ENCODE measurements at regions not wholly inside any gene's neighbourhood (a gene's known extent, or its start where the extent isn't known, plus 50 kb on each side); places are given as distances from the start of the nearest gene placed in this dataset.

DNA sequence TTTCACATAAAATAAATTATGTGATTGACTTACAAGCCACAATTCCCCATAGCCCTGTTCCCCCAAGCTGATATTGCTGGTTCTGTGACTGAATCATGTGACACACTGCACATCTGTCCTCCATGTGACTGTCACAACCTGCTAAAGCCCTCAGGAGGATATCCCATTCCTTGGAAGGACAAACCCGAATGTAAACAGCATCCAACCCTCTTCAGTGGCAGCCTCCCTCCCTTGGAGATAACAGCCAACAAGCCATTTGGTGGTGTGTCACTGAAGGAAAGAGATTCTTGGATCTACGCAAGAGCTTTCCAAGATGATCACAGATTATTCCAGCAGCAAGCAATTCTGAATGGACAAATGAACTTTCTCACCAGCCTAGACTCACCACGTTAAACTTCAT is 153.9 kb upstream of the TIAM1 start:
- DNase-seq: no peak

DNA sequence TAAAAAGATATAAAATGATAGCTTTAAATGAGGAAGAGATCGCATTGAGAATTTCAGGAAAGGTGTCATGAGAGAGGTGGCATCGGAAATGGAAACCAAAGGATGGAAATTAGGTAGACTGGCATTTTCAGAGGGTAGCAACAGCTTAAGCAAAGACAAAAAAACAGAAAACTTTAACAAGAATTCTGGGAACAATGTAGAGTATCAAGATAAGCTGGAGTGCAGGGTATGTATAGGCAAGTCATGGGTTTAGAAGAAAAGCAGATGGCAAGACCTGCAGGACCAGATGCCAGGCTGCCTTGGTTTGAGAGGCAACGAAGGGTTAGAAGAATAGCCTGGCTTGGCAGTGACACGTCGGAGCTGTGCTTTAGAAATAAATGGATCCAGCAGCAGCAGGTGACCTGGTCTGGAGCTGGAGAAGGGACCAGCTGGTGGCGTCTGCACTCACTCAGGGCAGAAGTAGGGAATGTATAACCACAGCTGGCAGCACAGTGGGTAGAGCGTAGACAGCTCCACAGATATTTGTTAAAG is 149.4 kb upstream of the TIAM1 start:
- DNase-seq: no peak

DNA sequence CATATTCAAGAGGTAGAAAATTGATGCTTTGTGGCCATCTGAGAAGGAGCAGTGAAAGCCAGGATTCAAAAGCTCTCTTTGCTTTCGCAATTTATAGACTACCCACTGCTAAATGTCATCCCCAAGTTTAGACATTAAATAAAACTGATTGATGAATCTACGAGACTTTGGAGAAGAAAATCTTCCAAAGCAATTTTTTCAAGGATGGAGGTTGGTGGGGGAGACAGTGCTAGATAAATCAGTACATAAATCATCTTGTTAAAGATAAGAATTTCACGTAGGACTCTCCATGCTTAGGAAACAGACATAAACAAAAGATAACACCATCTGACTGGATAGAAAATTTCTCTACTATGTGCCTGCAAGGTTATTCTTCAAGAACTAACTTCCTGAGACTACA is 147.6 kb upstream of the TIAM1 start:
- no peak for DNase-seq

DNA sequence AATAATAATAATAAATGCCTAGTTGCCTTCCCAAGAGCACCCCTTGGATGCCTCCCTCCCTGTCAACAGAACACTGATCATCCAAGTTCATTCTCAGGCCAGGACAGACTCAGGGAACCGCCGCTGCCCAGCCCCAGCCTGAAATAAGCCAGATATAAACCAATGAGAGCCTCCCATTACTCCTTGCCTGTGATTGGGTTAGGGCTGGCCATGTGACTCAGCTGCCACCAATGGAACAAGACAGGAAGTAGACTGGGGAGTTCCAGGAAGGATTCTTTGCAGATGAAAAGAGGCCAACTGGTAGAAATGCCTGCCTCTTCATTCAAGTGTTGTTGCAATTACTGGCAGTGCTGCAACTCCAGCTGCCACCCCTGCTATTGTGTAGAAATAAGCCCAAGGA is 146.4 kb upstream of the TIAM1 start:
- DNase-seq: no peak

DNA sequence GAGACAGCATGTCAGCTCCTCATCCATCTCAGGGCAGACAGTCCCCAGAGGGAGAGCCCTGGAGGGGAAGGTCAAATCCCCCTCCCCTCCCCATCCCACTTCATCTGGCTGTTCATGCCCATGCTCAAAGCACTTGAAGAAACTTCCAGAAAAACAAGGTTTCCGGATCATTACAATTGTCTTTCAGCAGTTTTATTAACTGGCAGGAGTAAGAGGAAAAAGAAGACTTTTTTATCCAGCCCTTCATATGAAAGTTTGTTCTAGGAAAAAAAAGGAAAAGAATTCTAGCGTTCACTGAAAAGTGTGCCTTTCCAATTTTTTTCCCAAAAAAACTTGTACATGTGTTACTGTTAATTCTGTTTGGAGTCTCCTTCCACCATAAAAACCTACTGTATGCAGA is 145.7 kb upstream of the TIAM1 start:
- DNase-seq: no peak

DNA sequence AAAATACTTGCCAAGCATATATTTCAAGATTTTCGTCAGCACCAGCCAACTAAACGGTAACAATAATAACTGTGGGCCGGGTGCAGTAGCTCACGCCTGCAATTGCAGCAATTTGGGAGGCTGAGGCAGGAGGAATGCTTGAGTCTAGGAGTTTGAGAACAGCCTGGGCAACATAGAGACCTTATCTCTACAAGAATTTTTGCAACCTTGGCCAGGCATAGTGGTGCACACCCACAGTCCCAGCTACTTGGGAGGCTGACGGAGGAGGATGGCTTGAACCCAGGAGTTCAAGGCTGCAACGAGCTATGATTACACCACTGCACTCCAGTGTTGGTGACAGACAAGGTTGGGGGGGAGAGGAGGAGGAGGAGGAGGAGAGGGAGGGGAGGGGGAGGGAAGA is 145.0 kb upstream of the TIAM1 start:
- DNase-seq: no peak

DNA sequence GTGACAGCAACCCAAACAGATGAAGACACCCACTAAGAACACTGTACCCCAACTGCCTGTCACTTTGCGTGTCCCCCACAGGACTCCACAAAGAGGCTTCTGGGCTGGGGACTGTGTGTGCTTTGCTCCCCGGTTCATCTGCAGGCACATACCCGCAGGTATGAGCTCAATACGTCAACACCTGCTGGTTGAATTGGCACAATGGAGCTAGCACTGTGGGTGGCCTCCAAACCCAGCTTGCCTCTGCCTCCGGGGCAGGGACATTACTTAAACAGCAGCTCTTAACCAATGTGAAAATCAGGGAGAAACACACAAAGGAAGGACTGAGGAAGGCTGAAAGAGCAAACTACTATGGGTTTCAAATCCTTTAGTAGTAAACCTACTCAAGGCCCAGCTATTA is 140.2 kb upstream of the TIAM1 start:
- no peak for DNase-seq

DNA sequence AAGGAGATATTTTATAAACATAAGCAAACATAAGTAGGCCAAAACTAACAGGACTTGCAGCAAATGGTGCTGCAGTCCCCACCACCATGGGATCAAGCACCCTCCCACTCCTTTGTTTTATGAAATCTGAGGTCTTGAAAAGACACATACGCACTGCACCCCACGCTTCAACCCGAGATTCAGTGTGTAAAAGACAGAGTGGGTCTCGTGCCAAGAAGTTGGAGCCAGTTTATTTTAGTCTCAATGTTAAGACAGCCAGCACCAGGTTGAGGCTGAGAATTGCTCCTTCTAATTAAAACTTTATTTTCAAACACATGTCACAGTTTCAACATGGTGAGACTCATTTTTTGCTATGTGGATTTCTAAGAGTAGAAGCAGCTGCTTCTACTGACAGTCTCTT is 139.1 kb upstream of the TIAM1 start:
- no peak for DNase-seq

DNA sequence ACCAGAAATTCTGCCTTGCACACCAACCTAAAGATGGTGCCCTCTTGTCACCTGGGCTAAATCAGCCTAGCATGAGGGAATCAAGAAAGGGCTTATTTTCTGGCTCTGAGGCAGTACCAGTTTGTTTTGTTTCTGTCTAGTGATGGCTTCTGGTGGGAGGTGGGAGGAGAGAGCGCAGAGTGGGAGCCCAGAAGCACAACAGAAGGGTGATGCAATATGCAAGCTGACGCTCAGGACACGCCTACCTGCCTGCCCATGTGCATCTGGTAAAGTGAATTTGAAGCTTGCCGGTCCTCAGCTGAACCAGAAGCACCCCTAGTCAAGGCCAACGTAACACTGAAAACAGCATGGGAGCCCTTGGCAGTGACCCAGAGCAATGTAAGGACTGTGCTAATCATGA is 138.4 kb upstream of the TIAM1 start:
- no peak for DNase-seq

DNA sequence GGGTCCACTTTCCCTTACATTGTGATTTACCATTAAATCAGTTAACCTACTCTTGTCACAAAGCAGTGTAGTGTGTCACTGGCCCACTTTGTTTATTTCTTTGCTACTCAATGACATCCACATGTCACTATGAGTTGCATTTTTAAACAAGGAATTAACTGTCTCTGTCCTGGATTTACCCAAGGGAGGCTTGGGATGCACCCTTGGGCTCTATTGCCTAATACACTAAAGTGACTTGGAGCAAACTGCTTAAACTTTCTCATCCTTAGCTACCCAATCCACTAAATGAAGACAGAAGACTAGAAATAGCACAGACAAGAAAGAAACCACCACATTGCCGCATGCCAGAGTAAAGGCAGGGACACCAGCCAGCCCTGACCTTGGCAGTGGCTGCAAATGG is 136.2 kb upstream of the TIAM1 start:
- DNase-seq: no peak

DNA sequence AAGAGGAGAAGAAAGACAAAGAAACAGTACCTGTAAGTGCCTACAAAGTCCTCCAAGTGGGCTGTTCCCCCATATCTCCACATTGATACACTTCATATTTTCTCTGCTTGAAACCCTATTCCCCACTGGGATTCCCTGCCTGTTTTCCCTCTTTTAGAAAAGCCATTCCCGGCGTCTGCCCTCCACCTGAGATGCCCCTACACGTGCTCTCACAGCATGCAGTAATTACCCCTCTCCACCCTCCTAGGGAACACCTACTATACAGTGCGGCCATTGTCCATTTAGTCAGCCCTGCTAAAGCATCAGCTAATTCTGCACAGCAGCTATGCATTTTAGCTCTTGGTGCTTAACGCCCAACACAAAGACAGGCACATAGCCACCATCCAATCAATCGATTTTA is 135.7 kb upstream of the TIAM1 start:
- no peak for DNase-seq

DNA sequence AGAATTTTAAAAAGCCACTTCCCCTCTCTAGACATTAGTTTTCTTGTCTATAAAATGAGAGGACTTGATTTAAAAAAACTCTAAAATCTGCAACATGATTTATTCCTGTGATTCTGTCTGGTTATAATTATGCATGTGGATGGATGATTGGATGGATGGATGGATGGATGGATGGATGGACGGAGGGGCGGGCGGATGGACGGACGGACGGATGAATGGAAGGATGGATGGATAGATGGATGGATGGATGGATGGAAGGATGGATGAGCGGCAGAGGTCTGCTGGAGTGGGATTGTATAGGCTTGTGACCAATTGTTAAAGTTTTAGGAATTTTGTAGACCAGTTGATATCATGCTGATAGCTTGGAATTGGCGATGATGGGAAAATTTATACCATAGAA is 135.2 kb upstream of the TIAM1 start:
- DNase-seq: no peak

DNA sequence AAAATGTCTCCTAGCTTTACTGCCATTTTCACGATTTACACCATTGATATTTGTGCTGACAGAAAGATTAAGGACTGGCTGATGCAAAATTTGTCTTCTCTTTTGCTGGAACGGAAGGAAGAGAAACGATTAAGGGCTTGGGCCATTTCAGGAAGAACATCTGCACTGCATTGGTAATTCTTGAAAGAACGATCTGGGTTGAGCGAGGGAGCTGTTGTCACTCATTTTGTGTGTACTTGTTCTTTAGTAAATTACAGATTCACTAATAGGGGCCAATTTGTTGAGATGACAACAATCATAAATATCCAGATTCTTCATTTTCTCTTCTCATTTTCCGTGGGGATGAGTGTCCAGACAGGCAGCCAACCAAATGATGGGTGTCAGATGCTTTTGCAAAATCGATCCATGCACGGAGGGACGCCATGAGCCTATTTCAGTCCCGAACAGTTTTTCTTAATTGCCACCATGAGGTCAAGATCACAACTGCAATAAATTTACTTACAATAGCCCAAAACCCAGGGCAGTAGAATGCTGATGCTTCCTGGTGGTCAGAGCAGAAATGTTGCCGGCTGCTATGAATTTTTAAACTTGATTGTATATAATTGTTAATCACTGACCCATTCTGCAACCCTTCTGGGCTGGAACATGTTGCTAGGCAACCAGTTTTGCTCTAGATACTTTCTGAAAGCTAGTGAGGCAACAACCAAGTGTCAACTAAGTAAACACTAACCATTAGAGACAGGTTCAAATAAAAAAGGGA is 132.4 kb upstream of the TIAM1 start:
- DNase-seq: no peak

DNA sequence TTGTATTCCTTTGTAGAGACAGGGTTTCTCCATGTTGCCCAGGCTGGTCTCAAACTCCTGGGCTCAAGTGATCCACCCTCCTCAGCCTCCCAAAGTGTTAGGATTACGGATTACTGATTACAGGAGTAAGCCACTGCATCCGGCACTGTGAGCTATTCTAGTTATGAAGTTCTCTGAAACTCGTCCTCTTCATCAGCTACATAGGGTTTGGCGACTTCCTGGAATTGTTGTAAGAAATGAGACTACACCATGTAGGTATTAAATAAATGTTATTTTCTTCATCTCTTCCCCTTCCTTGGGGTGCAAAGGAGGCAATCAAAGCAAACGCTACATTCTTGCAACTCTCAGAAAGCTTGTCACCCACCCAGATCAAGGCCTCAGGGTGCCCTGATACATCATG is 131.2 kb upstream of the TIAM1 start:
- DNase-seq: no peak

DNA sequence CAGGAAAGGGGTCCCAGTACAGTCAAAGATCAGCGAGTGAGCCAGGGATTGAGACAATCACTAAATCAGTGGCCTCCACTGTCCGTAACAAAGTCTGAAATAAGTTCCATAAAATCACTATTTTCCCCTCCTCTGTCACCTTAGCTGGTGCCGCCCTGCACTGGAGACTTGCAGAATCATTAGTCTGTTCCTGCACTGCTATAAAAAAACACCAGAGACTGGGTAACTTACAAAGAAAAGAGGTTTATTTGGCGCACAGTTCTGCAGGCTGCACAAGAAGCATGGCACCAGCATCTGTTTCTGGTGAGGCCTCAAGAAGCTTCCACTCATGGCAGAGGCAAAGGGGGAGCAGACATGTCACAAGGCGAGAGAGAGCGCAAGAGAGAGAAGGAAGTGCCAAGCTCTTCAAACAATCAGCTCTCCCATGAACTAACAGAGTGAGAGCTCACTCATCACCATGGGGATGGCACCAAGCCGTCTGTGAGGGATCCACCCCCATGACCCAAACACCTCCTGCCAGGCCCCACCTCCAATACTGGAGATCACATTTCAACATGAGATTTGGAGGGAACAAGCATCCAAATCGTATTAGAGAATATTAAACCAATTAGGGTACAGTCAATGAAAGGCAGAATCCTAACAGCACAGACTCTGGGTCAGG is 129.8 kb upstream of the TIAM1 start:
- DNase-seq: no peak

DNA sequence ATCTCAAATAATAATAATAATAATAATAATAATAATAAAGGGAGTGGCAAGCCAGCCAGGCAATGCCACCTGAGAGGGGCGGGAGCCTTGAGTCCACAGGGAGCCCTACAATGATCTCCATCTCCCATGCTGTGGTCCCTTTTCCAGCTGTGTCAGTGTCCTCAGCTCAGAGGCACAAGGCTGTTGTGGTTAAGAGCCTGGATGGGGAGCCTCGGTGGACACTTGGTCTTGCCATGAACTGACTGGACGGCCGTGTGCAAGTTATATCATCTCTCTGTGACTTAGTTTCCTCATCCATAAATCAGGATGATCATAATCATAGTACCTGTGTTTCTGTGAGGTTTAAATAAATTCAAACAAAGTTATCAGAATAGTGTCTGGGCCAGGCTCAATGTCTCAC is 127.8 kb upstream of the TIAM1 start:
- no peak for DNase-seq

DNA sequence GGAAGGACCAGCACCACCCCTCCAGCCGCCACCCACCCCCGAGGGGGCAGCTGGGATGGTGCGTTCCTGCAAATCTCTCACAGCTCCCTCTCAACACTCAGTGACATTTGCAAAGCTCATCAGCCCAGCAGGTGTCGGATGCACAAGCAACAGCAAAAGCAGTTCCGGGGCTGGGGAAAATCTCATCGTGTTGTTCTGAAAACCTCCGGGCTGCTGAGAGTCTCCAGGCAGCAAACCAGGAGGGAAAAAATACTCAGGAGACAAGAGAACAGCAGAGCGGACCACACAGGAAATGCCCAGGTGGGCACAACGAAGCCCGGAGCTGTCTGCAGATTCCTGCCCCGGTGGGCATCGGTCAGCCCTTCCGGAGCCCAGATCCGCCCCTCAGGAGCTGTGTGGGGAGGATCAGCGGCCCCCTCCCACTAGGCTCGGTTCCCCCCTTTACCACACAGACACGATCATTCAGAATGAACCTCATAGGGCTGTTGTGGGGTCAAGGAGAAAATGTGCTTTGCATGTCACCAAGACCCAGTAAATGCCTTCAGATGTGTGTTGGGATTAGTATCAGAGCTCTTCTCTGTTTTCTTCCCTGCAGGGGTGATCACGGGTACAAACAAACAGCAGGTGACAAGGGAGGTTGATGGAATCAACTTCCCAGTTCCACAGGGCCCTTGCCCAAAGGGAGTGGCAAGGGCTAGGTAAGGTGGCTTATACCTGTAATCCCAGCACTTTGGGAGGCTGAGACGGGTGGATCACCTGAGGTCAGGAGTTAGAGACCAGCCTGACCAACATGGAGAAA is 127.0 kb upstream of the TIAM1 start:
- DNase-seq: no peak

DNA sequence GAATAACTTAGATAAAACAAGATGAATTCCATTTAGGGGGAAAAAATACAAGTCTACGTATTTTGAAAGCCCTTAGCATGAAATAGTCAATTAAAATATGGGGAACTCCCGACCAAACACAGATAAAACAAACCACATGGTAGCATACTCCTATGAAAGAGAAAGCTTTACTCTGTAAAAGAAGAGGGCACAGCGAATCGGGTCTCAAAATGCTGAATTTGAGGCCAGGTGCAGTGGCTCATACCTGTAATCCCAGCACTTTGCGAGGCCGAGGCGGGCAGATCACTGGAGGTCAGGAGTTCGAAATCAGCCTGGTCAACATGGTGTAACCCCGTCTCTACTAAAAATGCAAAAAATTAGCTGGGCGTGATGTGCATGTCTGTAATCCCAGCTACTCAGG is 116.9 kb upstream of the TIAM1 start:
- no peak for DNase-seq

DNA sequence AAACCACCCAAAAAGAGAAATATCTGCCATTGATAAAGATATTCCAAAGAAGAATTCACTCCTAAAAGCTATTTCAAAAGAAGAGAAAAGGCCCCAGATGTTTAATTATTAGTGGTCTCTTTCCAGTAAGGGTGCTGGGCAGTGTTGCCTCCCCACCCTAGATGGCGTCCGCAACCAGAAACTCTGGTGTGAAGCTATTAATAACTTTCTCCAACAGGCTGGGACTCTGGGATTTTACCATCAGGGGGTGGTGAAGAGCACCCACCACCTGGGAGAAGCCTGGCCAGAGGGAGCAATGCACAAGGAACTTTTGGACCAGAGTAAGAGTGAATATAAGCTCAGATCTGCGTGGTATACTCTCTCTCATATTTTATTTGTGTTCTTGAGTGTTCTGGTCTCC is 115.4 kb upstream of the TIAM1 start:
- no peak for DNase-seq

DNA sequence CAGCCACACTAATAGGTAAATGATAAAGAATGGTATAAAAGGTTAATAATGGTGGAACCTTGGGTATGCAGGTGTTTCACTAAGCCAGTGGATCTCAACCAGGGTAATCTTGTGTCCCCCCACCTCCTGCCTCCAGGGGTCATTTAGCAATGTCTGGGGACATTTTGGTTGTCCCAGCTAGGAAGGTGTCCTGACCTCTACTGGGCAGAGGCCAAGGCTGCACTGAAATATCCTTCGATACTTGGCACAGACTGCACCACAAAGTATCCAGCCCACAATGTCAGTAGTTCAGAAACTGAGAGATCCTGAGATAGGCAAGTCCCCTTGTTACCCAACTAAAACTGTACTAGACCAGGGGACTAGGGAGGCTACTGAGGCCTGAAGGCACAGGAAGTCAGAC is 113.6 kb upstream of the TIAM1 start:
- no peak for DNase-seq

DNA sequence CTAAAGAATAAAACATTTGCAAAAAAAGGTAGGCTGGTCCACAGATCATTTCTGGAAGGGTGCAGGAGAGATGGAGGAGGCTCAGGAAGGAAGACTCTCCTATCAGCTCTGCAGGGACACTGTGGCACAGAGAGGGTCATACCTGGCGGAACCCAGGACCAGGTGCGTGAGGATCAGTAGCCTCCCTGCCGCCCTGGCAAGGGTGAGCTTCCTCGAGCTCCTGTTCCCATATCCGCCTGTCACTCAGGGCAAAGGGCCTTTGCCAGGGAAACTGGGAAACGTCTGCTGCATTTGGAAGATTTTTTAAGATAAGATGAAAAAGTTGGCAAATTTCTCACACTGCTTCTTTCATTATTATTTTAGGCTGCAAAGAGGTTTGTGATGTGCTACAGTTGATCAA is 112.1 kb upstream of the TIAM1 start:
- DNase-seq: no peak

DNA sequence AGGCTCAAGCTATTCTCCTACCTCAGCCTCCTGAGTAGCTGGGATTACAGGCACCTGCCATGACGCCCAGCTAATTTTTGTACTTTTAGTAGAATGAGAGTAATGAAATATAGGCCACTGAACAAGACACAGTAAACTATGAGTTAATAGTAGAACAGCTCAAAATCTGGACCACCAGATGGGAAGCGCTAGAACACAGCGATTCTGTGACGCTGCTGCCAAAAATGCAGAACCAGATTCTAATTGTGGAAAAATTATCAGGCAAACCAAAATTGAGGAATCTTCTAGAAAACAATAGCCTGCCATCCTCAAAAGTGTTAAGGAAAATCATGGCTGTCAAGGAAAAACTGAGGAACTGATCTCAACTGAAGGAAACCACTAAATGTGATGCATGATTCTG is 111.4 kb upstream of the TIAM1 start:
- DNase-seq: no peak

DNA sequence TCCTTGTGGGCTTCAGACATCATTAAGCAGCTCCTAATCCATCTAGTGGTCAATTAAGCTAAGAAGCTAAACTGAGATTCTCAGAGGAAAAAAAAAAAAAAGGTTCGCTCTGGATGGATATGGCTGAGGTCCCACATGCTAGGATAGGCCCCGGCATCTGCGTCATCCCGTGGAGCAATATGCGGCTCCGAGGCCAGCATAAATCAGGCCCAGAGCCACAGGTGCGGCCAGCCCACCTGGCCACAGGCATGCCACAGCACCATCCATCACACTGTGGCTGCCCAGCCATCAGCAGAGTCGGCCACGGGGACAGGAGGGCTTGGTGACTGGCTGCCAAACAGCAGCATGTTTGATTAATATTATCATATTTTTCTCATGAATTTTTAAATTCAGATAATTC is 106.9 kb upstream of the TIAM1 start:
- DNase-seq: no peak

DNA sequence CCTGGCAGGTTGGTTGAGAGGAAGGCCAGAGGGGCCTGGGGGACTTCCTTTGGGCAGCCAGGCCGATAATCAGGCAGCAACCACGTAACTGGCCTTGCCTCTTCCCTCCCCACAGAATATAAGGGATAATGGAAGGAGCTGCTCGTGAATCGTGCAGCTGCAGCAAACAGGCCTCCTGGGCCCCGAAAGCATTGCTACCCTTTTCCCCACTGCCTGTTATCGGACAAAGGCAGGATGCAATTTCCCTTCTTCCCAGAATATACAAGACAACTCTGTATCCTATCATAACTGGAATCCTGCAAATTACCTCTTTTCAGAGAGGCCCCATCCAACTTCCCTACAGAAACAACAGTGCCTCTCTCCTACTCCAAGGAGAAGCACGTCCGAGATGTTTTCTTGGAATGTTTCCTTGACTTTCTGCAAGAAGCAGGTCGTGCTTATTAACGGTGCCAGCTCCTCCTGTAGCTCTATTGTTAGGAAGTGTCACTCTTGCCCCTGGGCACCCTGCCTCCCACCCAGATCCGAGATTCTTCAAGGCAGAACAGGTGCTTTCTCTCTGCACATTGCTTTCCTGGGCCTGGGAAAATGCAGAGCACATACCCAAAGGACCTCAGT is 106.0 kb upstream of the TIAM1 start:
- DNase-seq: no peak

Data from NK-92 treated with Interleukin-12 subunit alpha and Interleukin-12 subunit beta, amount 100 ng/mL, for 24 hours (cell line).